Forelimb muscle (tissue), 1 donor: ENCODE measurements at regions not wholly inside any gene's neighbourhood (a gene's known extent, or its start where the extent isn't known, plus 50 kb on each side); places are given as distances from the start of the nearest gene placed in this dataset.
A peak's percentile ranks its signal among the peaks of the same experiment; 100 is the strongest.

Source experiments
- DNase-seq: peaks from one replicate; pipeline ENCODE4 v3.0.0-alpha.2; 2013; ENCODE audit warnings: low read depth

DNA sequence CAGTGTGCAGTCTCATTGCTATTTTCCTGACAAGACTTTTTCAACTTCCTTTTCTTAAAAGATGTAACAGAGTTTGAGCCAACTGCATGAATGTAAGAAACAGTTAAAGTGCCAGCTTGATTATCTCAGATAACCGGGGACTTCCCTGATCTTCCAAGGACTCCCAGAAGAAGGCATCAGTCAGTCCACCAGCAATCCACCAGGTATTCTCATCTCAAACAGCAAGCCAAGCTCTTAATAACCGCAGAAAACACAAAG, 350.1 kb downstream of the LIG4 start:
- DNase-seq, result no peak

DNA sequence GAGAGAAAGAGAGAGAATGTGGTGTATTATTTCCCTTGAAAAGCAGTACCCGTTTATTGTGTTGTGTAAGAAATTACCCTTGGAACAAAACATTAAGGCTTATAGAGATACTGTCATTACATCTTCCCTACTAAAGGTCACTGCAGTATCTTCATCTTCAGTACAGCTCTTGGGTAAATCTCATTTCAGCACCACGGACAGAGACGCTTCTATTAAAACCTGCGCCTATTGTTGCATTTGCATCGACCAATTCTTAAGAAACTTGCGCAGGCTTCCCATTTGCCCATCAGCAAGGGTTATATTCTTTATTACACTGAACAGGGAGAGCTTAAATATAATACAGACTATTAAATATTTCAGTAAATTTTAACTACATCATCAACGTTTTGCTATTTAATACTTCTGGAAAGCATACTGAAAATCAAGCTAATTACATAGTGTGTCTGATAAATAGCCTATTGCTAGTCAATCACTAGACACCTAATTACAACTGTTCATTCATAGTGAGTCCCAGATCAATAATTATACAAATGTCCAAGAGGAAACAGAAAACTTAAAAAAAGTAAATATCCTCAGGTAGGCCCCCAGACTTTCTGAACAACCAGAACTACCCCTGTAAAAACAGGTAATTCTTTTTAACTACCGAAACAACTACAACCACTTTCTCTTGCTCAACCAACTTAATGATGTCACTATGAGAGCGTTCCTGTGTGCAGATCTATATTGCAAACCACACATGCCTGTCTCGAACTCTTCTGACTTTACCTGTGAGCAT, 350.6 kb downstream of the LIG4 start:
- DNase-seq, result peak; percentile 47

DNA sequence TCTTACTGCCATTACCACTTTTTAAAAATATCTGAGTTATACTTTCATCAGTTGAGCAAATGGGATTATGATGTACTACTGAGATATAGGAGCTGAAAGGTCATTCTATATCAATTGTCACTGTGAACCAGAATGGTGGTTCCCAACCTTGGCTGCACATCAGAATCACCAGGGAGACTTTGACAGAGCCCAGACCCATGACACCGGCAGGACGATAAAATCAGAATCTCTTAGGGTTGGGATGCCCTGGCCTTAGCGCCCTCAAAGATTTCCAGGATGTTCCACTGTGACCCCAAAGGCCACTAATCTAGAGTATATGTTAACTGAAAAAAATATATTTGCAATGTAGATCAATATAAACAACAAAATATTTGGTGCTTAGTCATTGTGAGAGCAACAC, 355.1 kb downstream of the LIG4 start:
- no peak for DNase-seq

DNA sequence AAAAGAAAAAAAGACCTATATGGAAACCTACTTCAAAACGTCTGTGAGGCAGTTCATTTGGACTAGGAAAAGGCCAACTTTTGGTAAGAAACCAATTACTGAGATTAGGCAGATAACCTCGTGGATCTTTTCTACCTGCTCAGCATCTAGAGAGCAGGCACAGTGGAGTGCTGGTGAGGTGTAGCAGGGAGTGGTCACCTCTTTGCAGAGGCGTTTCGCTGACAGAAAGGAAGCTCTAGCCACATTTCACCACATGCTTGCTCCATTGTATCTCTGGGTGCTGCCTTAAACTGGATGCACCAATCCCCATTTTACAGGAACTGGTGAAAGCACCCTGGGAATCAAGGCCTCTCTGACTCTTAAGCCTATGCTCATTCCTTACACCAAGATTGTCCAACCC, 360.5 kb downstream of the LIG4 start:
- no peak for DNase-seq

DNA sequence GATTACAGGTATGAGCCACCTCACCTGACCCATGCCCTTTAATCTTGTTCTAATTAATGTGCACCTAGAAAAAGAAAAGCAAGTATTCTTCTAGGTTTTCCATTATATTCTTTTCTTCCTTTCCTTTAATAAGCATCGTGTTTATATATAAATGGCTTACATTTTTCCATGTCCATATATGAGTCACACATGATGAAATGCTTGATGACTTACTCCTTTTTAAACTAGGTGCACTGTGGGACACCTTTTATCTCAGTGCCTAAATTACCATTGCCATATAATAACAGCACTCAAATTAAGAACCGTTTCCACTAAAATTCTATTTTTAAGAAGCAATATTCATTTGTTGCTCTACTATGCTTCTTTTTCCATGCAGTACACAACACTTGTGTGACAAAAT, 363.3 kb downstream of the LIG4 start:
- no peak for DNase-seq

DNA sequence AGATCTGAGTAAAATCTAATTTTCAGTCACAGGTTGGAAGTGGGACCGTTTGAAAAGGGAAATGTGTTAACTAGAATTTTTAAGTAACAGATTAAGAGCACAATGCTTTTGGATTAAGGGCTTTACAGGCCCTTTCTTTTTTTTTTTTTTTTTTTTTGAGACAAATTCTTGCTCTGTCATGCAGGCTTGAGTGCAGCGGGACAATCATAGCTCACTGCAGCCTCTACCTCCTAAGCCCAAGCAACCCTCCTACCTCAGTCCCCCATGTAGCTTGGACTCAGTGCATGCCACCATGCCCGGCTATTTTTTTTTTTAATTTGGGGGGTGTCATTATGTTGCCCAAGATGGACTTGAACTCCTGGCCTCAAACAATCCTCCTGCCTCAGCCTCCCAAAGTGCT, 363.7 kb downstream of the LIG4 start:
- no peak for DNase-seq

DNA sequence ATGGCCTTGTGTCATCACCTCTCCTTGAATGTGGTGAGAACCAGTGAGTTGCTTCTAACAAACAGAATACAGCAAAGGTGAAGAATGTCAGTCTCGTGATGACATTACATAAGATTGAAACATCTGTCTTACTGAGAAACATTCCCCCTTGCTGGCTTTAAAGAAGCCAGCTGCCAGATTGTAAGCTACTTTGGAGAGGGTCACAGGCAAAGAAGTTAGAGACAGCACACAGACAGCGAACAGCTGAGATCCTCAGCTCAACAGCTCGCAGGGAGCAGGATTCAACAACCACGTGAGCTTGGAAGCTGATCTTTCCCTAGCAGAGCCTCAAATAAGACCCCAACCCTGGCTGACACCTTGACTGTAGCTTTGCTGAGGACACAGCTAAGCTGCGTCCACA, 367.9 kb downstream of the LIG4 start:
- no peak for DNase-seq

DNA sequence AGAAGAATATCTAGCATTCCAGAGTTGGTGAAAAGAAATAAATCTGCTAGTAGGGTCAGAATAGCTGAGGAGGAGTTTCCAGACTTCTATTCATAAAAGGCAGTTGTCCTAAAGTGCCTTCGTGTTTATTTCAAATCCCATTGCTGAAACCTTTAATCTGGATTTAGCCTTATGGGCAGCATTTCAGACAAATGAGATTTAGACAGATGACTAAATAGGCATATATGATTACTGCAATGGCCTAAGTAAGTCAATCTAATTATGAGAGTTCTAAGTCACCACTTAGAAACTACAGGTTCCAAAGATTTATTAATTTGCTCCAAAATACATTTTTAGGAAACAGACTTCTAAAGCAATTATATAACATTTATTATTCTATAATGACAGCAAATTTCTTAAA, 368.7 kb downstream of the LIG4 start:
- DNase-seq, result no peak

DNA sequence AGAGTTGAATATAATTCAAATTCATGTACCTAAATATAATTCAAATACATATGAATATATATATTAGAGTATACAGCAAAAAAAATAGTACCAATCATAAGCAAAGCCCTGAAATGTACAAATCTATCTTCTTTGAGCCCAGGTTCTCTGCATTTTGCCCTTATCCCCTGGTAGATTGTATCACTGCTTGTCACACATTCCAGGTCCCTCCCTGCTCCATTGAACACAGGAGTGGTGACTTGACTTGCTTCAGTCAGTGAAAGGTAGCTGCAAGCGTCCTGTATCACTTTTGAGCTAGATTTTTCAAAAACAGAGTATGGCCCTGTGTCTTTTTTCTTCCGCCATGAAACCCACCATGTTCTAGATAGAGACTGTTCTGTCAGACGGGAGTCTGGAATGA, 369.4 kb downstream of the LIG4 start:
- DNase-seq, result no peak

DNA sequence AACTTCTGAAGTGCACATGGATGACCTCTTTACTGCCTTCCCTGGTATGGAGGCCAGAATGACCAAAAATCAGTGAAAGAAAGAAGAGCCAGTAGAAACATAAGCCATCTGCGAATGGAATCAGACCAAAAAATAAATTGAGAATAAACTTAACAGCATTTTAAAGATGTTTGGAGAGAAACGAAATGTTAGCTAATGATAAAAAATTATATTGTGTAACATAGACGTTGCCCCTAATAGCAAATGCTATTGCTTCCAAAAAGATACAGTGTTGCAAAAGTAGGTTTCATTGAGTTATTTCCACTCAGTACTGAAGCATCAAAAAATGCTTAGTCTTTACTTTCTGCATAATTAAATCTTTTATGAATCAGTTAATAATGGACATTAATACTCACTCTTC, 371.7 kb downstream of the LIG4 start:
- no peak for DNase-seq

DNA sequence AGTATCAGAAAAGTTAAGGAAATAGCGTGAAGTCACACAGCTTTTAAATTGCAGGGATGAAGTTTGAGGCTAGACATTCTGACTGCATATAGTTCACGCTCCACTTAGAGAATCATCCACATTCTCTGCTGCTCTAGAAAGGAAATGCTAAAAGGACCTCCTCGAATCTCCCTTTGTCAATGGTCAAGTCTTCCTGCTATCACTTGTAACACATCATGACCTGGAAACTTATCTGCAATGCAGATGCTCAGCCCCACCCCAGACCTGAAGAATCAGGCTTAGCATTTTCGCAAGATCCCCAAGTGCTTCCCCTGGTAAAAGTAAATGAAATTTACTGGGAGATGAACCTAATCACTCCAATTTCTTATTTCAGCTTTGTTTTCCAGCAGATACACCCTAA, 372.1 kb downstream of the LIG4 start:
- no peak for DNase-seq

DNA sequence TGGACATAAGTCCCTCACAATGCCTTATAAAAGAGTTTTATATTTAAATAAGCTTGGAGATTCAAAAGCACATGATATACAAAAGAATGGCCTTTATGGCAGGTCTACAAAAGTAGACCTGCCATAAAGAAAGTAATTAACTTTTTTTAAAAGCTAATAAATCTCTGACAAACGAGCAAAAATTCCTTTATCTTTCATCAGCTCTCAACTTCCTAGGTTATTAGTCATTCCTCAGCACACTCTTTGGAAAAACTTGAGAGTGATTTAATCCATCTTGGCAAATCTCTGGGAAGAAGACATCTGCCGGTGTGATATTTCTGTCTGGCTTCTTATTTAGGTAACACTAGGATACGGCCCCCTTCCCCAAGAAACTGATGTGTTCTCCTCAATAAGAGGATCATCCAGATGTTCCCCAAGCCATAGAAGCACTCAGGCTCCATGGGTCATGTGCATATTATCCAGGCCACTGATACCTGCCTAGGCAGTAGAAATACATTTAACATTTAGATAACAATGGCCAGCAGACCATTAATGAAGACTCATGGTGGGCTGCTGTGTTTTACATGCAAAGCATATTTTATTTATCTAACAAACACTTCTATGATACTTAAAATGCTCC, 372.7 kb downstream of the LIG4 start:
- no peak for DNase-seq

DNA sequence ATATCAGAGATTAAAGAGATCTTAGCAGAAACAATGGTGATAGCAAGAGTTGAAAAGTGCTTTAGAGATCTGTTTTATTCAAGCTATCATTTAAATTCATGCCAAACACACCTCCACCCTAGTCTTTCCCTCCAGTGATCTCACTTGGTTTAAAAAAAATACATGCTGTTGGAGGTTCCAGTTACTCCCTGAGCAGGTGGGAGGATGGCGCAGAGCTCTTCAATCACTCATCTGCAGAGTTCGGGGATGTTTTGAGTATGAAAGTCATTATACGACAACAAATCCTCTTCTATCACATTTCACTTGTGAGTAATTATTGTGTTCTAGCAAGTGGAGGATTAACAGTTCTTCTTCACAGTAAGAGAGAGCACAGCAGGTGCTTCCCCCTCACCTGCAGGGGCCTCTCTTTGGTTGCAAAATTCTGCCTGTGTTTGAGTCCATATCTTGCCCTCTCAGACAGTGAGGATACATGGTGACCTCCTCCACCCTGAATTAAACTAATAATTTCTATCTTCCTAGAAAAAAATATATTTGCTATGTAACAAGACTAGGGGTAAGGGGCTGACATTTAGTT, 376.7 kb downstream of the LIG4 start:
- no peak for DNase-seq

DNA sequence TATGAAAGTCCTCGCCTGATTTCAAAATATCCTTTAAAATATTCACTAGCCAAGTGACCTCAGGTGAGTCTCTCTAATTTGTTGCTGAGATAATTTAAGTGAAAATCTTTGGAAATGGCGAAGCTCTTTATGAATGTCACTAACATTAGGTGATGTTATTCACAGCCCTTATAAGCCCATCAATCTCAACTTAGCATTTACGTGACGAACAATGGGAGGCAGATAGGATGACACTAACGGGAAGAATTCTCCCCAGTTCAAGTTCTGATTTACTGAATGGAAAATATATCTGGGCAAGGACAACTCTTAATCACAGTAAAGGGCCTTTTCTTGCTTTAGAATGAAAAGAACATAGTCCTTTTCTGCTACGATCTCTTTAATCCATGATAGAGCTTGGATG, 378.7 kb downstream of the LIG4 start:
- no peak for DNase-seq

DNA sequence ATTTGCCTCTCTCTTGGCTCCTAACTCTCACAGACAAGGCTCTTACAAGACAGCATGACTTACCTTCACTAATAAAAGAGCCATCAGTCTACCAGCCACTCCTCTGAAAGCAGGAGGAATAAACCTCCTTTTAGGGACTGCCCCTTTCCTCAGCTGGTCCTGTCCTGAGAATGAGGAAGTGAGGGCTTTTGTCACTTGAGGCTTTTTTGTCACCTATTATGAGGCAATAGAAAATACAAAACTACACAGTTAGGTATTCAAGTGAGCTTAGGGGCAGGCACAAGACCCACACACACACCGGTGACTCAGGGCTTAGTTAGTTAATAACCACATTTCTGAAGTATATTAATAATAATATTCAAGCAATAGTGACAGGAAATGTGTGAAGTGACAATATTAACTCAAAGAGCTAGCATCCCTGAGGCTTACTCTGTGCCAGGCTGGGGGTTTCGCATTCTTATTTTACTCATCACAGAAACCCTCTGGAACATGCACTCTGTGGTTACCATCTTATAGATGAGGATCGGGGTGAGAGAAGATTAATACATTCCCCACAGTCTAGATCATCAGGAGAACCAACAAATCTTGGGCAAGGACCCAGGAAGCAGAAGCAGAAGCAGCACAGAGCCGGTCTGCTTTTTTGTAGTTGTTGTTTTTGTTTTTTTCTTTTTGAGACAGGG, 379.9 kb downstream of the LIG4 start:
- no peak for DNase-seq

DNA sequence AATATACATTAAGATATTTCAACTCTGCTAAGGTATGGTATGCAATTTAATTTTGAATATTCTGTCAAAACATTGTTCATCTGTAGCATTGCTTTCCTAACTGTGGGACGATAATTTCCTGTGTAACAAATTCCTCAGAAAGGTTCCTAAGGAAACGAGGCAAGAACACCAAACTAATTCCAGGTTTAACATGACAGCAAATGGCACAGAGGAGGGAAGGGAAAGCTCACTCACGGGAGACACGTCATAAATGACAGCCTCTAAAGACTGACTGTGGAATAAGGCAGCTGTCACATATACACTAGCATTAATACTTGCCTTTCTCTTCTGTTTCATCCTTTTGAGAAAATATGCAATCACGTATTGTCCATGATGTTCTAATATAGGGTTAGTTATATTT, 380.6 kb downstream of the LIG4 start:
- no peak for DNase-seq

DNA sequence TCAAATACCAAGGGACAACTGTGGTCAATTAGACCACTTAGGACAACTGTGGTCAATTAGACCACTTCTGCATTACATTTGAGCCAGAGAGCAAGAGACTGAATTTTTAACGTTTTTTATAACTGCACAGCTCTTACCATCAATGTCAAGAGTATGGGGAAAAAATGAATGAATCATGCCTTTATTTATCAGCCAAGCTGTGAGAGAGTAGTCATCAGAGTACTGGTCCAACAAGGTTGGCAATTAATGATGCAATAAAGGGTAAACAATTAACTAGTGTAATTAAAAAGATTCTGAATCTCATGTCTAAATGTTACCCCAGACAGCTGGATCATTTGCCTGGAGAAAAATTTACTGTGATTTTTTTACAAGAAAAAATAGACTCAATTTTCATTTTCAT, 381.1 kb downstream of the LIG4 start:
- DNase-seq, result no peak

DNA sequence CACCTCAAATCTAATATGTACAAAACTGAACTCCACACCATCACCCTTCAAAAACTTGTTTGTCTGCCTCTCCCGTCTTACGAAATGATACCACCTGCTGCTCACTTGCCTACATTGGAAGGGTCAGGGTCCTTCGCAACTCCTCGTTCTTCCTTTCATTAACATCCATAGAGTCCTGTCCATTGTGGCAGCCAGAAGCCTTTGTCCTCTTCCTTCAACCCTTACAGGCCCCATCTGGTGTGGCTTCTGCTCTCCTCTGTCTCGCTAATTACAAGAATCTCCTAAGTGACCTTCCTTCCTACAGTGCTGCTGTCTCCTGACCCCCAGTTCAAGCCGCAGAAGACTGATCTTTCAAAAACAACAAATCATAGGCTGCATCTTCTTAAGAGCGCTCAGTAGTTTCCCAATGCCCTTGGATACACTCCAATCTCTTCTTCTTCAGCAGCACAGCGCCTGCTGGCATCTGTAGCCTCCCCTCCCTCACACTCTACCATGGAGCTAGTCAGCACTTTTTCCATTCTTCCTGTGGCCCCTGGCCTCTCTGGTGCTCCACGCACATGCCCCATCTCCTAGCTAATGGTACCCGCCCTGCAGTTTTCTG, 382.7 kb downstream of the LIG4 start:
- DNase-seq, result no peak

DNA sequence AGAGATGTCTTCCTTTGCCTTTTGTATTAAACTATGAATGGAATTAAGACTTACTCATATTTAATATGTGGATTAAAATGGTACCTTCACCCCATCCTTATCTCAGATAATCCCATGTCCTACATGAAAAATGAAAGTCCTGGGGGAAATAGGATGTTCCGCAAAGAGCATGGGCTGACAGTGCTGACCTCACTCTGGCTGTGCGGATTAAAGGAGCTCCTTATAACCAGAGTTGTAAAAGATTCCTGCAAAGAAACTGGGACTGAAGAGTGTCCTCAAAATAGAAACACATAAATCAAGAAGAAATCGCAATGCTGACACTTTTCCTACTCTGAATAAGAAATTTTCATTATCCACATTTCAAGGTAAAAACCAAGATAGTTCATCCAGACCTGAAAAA, 384.5 kb downstream of the LIG4 start:
- no peak for DNase-seq

DNA sequence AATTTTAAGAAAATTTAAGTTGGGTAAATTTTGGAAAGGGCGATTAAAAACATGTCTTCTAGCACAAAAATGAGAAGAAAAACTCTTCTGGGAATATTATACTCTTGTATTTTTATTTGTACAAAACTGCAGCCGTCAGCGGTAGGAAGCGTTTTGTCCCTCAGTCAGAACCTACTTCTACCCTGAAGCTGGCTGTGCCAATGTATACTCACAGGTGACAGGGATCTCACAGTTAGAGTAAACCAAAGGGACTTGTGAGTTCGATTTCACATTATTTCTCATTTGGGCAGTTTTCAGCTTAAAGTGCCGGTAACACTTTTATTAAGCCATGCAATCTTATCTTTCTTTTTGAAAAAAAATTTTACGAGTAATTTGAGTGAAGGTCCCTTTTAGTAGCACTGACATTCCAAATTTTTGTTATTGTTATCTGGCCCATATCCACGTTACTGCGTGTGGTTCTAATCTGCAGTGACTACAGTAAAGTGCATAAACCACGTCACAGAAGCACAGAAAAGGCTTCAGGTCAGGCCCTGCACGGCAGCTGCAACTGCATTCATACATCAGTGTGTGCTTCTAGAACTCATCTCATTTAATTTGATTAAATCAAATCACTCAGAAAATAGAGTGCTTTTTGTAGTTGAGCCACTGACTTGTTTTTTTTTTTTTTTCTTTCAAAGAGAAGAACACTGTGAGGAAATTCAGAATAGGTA, 387.3 kb downstream of the LIG4 start:
- DNase-seq, result no peak

DNA sequence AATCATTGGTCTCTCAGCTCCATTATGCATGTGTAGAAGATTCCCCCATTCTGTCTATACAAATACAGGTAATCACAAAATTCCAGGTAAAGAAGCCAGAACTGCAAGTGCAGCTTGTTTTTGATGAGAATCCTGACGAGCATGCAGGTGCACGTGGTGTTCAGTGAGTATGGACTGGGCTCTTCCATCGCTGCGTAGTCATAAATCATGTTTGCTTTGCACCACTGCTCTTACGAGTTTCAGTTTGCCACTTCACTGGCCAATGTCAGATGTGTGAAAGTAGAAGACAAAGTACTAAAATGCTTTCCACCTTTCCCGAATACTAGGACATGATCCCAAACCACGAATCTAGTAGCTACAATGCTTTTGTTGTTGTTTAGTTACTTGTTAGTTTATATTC, 390.7 kb downstream of the LIG4 start:
- no peak for DNase-seq

DNA sequence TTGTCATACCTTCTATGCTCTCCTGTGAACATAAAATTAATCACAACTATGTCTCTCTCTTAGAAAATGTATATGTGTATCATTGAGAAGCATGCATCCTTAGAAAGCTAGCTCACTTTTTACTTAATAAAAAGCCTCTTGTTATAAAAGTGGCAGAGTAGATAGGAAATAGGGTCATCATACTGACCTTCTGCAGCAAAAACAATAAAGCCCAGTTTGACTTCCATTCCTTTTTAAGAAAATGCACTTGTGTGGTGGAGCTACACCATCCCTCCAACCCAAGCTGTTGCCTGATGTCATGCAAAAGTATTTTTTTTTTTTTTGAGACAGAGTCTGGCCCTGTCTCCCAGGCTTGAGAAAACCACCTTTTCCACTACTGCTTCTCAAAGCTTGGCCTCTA, 393.3 kb downstream of the LIG4 start:
- DNase-seq, result no peak
